HTR-8/SVneo (cell line): ENCODE measurements at regions not wholly inside any gene's neighbourhood (a gene's known extent, or its start where the extent isn't known, plus 50 kb on each side); places are given as distances from the start of the nearest gene placed in this dataset.

Experiments used
- DNase-seq: peaks from one replicate; pipeline ENCODE4 v3.0.0; 2011; ENCODE audit warnings: low spot score, mixed read lengths; ENCODE audit not compliant: insufficient read length
- FAIRE-seq: peaks from 2 replicates; lab custom pipeline; 2011; peaks lifted over from hg19 to GRCh38; lab: Jason Lieb, UNC

DNA sequence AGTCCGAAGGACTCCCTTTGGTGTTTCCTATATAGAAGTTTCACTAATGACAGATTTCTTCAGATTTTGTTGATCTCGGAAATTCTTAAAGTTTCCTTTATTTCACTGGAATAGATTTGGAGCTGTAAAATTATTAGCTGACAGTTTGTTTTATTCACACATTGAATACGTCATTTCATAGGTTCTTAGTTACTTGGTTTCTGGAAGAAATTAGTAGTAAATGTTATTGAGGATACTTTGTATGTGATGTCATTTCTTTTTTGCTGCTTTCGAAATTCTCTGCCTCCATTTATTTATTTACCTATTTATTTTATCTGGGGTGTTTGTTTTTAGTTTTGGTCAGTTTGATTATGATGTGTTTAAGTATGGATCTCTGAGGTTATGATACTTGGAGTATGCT lies 1205.9 kb upstream of the GYPC start:
- FAIRE-seq (no peak), DNase-seq (no peak)

DNA sequence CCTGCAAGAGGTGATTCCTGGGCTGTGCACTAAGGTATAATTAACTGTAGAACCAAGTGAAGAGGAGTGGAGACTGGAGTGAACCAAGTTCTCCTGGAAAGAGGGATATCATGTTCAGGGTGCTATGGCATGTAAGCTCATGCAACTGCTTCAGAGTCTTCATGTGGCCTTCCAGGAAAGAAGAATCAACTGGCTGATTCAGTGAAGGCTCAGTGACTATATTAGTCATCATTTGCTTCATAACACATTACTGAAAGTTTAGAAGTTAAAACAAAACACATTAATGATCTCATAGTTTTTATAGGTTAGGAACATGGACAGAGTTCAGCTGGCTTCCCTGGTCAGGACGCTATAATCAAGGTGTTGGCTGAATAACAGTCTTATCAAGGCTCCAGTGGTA lies 1200.8 kb upstream of the GYPC start:
- DNase-seq (no peak), FAIRE-seq (no peak)

DNA sequence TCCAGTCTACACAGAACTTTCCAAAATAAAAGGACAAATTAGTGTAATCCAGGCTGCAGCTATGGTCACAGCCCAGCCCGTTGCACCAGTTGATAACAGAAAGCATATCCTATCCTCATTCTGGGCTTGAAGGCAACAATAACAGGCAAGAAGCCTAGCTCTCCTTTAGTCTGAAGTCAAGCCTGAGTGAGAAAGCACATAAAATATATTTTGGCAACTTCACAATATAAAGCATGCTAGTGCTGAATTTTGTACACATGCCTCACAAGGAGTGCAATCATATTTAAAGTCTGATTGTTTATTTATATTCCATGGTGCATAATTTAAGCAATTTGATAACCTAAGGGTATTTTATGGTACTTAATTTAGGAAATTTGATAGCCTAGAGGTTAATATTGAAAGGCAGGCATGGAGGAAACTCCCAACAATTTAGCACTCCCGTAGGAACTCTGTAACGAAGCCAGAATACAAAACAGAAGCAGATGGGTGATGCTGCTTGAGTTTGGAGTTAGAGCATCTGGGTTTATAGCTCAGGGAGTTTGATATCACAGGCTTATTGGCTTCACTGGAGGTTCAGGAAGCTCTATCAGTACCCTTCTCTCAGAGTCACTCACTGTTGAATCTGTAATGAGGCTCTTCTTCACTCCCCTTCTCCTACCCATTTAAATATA lies 1199.1 kb upstream of the GYPC start:
- FAIRE-seq (no peak), DNase-seq (no peak)

DNA sequence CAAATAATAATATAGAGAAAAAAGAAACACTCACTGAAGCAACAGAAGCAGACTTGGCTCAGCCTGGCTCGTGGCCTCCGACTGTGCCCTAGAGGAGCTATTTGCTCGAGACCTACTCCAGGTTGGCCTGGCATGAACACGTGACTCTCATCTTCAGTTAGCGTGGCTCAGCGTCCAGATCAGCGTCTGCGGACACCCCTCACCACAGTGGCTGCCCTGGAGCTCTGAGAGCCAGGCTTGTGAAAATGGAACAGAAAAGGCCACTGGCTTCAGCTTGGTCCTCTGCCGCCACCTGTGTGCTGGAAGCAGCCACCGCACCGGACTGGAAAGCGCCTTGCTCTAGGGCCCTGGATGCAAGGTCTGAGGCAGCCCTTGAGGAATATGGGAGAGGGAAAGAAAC lies 1184.0 kb upstream of the GYPC start:
- FAIRE-seq, result no peak

DNA sequence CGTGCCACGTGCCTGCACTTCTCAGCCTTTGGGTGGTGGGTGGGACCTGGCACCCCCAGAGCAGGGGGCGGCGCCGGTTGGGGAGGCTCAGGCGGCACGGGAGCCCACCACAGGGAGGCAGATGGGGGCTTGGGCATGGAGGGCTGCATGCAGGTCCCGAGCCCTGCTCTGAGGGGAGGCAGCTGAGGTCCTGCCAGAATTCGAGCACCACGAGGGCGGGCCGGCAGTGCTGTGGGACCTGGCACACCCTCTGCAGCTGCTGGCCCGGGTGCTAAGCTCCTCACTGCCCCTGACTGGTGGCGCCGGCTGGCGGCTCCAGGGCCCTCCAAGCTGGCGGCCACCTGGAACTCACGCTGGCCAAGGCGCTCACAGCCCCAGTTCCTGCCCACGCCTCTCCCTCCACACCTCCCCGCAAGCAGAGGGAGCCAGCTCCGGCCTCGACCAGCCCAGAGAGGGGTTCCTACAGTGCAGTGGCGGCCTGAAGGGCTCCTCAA lies 1176.8 kb upstream of the GYPC start:
- DNase-seq, result no peak
- no peak for FAIRE-seq

More for the DNA sequence above, 1184.0 kb upstream of the GYPC start:
- DNase-seq, result no peak

DNA sequence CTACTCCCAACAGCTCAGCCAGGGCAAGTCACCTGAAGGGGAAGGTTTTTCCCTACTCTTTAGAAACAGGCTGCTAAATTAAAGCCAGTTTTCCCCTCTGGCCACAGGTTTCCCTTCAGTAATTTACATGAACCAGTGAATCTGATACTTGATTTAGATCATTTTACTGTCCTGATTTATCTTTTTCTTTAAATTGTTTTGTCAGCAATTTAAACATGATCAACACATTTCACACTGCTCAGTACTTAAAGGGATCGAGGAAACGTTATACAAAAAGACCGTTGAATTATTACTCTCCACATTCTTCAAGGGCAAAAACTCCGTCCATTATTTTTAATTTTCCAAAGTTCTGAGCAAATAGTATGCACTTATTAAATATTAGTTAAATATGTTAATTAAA lies 1165.7 kb upstream of the GYPC start:
- no peak for DNase-seq
- FAIRE-seq, result no peak

DNA sequence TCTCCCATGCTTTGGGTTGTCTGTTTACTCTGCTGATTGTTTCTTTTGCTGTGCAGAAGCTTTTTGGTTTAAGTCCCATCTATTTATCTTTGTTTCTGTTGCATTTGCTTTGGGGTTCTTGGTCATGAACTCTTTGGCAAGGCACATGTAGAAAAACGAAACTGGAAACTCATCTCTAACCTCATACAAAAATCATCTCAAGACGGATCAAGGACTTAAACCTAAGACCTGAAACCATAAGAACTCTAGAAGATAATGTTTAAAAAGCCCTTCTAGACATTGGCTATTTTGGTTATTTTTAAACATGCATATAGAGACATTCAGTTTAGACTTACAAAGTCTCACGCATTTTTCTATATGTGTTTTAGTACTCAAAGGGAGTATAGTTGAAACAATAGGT lies 1164.3 kb upstream of the GYPC start:
- FAIRE-seq, result no peak

DNA sequence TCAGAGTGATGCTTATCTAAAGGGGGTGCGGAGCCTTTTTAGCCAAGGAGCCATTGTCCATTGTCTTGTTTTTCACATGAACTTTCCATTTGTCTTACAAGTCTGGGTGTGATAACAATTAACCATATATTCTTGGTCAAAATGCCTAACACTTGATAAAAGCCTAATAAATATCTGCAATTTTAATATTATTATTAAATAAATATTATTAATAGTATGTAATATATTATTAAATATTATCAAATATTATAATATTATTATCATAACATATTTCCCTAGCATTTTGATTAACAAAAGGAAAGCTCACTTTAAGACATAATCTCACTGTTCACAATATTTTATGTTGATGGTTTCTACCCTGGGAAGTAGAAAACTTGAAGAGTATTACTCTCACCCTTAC lies 1143.6 kb upstream of the GYPC start:
- DNase-seq (no peak), FAIRE-seq (no peak)

More for the DNA sequence above, 1164.3 kb upstream of the GYPC start:
- DNase-seq, result no peak

DNA sequence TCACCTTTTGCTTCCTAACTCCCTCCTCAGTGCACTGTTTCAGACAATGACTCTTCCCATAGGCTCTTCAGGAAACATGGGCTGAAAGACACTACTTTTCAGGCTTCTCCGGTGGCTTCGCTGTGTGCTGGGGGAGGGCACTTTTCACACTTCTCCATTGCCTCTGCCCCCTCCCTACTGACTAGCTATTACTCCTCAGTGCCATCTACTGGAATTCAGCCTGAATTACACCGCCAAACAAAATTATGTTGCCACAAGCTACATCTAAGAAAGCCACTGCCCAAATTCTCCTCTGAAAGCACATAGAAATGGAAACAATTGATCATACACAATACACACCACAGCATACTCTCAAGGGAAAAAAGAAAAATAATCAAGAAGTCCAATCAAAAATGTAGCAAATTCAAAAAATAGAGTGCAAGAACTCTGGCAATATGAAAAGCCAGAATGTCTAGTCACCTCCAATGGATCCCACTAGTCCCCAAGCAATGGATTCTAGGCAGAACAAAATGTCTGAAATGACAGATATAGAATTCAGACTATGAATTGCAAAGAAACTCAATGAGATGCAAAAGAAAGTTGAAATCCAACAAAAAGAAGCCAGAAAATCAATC lies 1139.4 kb upstream of the GYPC start:
- FAIRE-seq, result no peak
- peak; percentile 0 for DNase-seq

DNA sequence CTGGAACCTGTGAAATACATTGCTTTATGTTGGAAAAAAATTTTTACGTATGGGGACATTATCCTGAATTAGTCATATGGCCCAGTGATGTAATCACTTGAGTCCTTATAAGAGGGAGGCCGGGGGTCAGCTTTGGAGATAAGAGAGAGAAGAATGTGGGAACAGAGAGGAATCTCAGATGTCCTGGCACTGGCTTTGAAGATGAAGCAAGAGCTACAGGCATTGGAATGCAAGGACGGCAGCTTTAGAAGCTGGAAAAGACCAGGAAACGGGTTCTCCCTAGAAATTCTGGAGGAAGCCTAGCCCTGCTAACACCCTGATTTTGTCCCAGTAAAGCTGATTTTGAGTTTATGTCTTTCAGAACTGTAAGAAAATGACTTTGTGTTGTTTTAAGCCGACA lies 1129.9 kb upstream of the GYPC start:
- DNase-seq, result no peak
- no peak for FAIRE-seq

DNA sequence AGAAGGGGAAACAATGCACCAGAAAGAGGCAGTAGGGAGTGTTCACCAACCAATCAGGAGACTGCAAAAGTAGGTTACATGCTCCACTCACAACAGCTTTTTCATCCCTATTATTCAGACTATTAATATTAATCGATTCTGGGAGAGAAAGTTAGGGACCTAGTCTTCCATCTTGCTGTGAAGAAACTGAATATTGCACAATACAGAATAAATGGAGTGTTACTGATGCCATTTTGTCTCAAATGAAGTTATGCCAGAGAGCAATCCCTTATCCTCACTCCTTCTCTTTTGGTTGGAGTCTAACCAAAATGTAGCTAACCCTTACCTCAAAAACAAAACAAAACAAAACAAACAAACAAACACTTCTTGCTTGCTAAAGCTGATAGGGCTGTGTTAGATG lies 1120.9 kb upstream of the GYPC start:
- DNase-seq (no peak), FAIRE-seq (no peak)

DNA sequence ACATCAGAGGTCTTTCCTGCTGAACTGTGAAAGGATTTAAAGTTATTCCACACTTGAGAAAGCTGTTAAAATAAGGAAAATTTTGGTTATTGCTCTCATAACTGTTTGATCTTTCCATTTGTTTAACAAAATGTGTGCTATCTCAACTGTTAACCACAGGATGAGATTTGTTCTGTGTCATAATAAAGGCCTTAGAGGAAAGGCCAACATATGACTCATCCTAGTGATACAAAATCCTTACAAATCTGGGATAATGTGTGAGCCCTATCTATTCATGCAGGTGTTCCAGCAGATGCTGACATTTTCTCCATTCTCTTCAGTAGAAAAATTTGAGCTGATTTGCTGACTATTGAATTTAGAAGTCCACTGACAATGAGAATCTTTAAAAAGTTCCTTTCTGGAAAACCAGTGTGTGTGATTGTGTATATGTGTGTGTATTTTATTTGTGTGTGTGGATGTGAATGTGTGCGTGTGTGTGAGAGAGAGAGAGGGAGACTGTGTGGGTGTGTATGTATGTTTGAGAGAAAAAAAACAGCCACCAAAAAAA lies 1111.9 kb upstream of the GYPC start:
- DNase-seq, result no peak
- FAIRE-seq, result no peak

DNA sequence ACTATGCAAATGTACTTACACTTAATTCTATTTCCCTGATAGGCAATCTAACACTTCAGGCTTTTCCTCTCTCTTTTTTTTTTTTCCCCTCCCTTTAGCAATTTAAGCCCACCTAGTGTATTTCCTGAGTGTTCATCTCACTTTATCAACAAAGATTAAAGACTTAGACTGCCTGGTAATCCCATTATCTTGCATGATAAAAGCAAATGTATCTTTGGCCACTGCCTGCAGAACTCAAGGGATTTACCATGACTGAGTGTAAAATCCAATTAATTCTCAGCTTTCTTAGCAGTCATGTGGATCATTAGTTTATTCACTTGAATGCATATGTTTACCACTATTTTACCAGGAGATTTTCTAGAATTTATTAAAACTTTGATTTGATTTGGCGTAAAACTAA lies 1102.2 kb upstream of the GYPC start:
- FAIRE-seq, result no peak
- no peak for DNase-seq

DNA sequence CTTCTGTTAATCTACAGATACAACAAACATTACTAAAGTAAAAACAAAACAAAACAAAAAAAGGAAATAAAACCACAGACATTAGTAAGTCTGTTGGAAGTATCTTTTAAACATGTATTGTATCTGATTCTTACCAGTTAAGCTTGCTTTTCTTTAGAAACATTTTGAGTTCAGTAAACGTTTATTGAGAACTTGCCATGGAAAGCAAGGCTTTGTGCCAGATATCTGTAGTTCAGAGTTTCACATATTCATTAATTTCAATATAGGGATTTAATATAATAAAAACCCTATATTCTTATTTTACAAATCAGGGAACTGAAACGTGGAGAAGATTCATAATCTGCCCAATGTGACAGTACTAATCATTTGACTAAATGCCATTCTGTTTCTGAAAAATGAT lies 1101.0 kb upstream of the GYPC start:
- no peak for DNase-seq
- no peak for FAIRE-seq

DNA sequence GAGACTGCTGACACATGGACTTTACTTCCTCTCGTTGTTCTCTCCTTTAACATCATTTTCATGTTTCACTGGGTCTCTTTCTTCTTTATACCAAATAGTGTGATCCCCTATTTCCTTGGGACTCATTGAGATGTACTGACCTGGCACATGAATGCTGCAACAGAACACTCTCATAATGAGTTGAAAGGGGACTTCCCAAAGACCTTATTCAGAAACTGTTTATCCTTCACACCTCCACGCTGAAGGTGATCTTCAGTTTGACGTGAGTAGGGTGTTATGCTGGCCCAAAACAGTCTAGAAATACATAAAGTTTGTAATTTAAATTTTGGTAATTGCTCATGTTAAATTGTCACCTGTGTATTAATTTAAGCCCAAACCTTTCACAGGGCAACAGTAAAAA lies 1096.8 kb upstream of the GYPC start:
- no peak for FAIRE-seq
- no peak for DNase-seq

DNA sequence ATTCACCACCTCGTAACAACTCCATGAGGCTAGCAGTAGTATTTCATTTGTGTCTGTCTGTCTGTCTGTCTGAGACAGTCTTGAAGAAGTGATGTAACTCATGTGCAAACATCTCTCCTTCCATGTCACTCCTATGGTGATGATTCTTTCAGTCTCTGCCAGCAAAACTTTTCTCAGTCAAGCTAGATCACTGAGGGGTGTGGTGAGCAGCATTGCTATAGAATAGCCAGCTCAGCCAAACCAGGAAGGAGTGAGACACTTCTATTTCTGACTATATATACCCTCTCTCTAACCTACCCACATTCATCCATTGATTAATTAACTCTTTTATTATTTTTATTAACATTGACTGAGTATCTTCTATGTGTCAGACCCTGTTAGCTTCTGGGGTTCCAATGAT lies 1095.1 kb upstream of the GYPC start:
- no peak for FAIRE-seq
- DNase-seq, result no peak

DNA sequence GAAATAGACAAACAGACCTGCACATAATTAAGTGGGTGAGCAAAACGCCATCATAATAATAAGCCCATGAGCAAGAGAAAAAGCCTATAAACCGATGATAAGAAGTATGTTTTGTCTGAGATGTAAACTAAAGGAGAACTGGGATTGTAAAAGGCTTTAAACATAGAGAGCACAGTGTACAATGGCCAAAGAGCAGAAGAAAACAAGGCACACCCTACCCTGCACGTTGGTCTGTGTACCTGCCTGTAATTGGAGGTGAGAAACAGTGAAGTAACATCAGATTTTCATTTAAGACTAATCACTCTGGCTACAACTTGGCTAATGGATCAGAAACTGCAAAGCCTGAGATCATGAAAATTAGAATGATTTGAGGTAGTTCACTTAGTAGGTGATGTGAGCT lies 1094.7 kb upstream of the GYPC start:
- DNase-seq (no peak), FAIRE-seq (no peak)

DNA sequence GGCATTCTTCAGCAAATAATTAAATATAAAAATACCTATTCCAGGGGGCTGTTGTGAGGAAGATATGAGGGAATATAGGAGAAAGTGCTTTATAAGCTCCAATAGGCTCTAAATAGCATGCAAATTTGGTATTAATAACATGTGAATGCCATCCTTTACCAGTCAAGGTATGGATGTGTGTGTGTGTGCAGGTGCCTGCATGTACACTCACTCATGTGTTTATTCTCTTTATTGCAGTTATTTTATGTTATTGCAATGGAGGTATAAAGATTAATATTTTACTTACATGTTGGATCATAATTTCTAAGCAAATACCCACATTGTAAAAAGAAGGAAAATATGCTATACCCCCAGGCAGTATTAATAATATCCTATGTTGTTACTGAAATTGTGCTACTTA lies 1093.0 kb upstream of the GYPC start:
- FAIRE-seq (no peak), DNase-seq (no peak)

DNA sequence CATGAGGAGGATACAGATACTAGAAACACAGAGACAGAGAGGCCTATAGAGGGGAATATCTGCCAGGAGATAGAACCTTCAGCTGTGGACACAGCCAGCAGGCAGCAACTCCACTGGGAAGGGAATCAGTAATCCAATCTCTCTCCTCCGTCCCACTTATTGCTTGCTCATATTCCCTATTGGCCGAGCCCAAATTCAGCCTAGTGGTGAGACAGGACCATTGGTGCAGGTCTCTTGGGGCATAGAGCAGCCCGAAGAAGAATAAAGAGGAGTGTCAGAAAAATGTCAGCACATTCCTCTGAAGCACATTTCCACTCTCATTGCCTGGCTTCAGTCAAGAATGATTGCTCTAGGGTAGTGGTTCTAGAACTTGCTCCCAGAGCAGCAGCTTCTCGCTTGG lies 1091.5 kb upstream of the GYPC start:
- no peak for DNase-seq

DNA sequence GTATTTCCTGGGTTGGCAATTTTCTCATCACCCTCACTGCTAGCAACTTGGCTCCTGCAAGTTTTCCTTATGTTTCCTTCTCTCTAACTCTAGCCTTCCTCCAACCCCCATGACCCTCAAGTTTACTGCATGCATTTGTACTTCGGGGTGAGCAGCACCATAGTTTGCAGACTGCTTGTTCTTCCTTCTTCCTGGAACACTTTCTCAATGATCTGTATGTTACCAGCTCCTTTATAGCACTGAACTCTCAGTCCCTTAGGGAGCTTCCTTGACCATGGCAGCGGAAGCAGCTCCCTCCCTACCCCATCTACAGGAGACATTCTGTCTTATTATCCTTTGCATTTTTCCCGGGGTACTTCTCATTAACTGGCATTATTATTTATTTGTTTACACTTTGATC lies 1089.5 kb upstream of the GYPC start:
- FAIRE-seq, result no peak
- no peak for DNase-seq

More for the DNA sequence above, 1091.5 kb upstream of the GYPC start:
- no peak for FAIRE-seq

DNA sequence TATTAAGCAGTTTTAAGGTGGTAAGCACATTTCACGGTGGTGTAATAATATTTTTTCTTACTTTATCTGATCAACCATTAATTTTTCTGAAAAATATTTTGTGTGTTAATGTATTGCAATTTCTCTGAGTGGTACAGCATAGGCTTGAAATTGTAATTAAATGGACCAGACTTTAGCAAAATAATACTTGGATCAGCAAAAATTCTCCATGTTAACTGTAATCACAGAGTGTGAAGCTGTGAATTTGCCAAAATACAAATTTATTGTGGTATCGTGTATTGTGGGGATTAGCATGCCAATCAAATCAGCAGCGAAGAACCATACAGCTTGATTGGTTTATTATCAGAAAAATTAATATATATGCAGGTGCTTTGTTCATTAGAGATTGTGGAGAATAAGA lies 1088.9 kb upstream of the GYPC start:
- FAIRE-seq, result no peak
- no peak for DNase-seq

DNA sequence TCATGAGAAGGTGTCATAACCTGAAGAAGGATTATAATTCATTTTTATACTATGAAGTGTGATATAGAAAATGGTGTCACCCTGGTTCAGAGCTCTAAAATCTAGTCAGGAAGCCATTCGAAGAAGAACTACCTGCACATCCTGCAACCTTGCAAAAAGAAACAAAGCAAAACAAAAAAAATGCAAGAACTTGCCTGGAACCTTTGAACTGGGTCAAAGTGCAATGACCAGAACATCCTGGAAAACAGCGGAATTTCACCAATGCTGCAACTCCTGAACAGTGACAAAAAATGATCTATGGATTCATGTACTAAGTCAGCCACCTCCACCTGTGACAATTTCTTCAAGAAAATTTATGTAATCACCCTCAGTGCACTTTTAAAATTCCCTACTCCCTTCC lies 1083.3 kb upstream of the GYPC start:
- FAIRE-seq (no peak), DNase-seq (no peak)
